ENCODE measurements at regions not wholly inside any gene's neighbourhood (a gene's known extent, or its start where the extent isn't known, plus 50 kb on each side); places are given as distances from the start of the nearest gene placed in this dataset.

DNA sequence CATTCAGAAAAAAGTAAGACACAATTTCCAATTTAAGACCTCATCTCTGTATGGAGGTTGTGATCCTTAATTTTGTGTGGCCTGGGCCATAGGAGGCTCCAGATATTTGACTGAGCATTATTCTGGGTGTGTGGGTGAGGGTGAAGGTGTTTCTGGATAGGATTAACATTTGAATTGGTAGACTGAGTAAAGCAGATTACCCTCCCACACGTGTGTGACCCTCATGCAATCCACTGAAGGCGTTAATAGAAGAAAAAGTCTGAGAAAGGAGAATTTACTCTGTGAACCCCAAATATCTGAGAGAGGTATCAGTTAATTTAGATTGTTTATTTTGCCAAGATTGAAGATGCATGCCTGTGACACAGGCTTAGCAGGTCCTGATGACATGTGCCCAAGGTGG, 328.0 kb upstream of the POT1 start:
- TF ChIP-seq, protein P1, sequence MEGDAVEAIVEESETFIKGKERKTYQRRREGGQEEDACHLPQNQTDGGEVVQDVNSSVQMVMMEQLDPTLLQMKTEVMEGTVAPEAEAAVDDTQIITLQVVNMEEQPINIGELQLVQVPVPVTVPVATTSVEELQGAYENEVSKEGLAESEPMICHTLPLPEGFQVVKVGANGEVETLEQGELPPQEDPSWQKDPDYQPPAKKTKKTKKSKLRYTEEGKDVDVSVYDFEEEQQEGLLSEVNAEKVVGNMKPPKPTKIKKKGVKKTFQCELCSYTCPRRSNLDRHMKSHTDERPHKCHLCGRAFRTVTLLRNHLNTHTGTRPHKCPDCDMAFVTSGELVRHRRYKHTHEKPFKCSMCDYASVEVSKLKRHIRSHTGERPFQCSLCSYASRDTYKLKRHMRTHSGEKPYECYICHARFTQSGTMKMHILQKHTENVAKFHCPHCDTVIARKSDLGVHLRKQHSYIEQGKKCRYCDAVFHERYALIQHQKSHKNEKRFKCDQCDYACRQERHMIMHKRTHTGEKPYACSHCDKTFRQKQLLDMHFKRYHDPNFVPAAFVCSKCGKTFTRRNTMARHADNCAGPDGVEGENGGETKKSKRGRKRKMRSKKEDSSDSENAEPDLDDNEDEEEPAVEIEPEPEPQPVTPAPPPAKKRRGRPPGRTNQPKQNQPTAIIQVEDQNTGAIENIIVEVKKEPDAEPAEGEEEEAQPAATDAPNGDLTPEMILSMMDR (IDR thresholded peaks at IDR 0.05) = no peak
- TF ChIP-seq POLR2A (IDR thresholded peaks at IDR 0.05) = no peak
